Activated B cell treated with CpG ODN at 0.5 μM for 24 hours (primary cell): ENCODE measurements at regions not wholly inside any gene's neighbourhood (a gene's known extent, or its start where the extent isn't known, plus 50 kb on each side); places are given as distances from the start of the nearest gene placed in this dataset.
"Not testable (repeated sequence)": the region's sequence is repeated elsewhere in the genome, so short reads cannot be mapped to it uniquely, and the experiment has no call there.

ENCODE experiments used
- ATAC-seq: fragments of 200-7000 bp; cut with Tn5 transposase; one replicate; pipeline ENCODE4 v1.10.0; 2021; ENCODE audit warnings: low read depth, mild to moderate bottlenecking, moderate library complexity
- CTCF ChIA-PET: fragments of 350-600 bp; sonication (Branson Sonifier 250); formaldehyde crosslinking; loops from one replicate; lab custom pipeline; 2021; ENCODE audit warnings: antibody characterized with exemption; lab: Charles Lee
- POLR2A ChIA-PET: fragments of 350-600 bp; sonication (Branson Sonifier 250); formaldehyde crosslinking; loops from one replicate; lab custom pipeline; 2021; ENCODE audit warnings: antibody characterized with exemption; lab: Charles Lee
- DNase-seq: peaks from one replicate; pipeline ENCODE4 v3.0.0; 2022
- H3K27ac Mint-ChIP-seq: one replicate; pipeline ENCODE4 v1.8.0; 2020; ENCODE audit warnings: mixed read lengths
- H3K27me3 Mint-ChIP-seq: one replicate; pipeline ENCODE4 v1.8.0; 2021; ENCODE audit warnings: mixed read lengths
- H3K36me3 Mint-ChIP-seq: one replicate; pipeline ENCODE4 v1.8.0; 2021; ENCODE audit warnings: low read depth, mixed read lengths
- H3K4me1 Mint-ChIP-seq: one replicate; pipeline ENCODE4 v1.8.0; 2021; ENCODE audit warnings: mixed read lengths
- H3K4me3 Mint-ChIP-seq: one replicate; pipeline ENCODE4 v1.8.0; 2020; ENCODE audit warnings: mild to moderate bottlenecking, mixed read lengths
- H3K9me3 Mint-ChIP-seq: one replicate; pipeline ENCODE4 v1.8.0; 2020; ENCODE audit warnings: mixed read lengths
- intact Hi-C: fragments of 100-400 bp; cut with micrococcal nuclease; formaldehyde crosslinking; loops from one replicate; pipeline ENCODE4 v1.15.1; 2024
- TF ChIP-seq, protein P1 (sequence below): fragments of 200-600 bp; IDR thresholded peaks from one replicate; pipeline ENCODE4 v1.8.0; 2022; ENCODE audit warnings: antibody characterized with exemption, mild to moderate bottlenecking

DNA sequence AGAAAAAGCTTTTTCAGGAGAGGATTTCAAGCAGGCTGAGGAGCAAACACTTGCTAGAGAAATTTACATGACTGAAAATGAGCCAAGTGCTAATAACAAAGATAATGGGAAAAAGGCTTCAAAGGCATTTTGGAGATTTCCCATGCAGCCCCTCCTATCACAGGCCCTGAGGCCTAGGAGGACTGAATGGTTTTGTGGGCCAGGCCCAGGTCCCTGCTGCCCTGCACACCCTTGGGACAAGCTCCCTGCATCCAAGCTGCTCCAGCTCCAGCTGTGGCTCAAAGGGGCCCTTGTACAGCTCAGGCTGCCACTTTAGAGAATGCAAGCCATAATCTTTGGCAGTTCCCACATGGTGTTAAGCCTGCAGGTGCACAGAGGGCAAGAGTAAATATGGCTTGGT, 154.0 kb upstream of the LMNTD1 start:
- H3K36me3 Mint-ChIP-seq = no peaks in the 10 kb centered on the region
- peaks cover under 1% of the 10 kb centered on the region for H3K4me1 Mint-ChIP-seq
- CTCF ChIA-PET = no interaction called here
- ATAC-seq (no peak), DNase-seq (no peak)
- intact Hi-C loops = no loop called here
- POLR2A ChIA-PET = no interaction called here
- peaks cover 3% of the 10 kb centered on the region for H3K9me3 Mint-ChIP-seq
- H3K27ac Mint-ChIP-seq = no peak overlapping the region
- no peaks in the 10 kb centered on the region for H3K27me3 Mint-ChIP-seq
- no peak overlapping the region for H3K4me3 Mint-ChIP-seq
- TF ChIP-seq, protein P1, sequence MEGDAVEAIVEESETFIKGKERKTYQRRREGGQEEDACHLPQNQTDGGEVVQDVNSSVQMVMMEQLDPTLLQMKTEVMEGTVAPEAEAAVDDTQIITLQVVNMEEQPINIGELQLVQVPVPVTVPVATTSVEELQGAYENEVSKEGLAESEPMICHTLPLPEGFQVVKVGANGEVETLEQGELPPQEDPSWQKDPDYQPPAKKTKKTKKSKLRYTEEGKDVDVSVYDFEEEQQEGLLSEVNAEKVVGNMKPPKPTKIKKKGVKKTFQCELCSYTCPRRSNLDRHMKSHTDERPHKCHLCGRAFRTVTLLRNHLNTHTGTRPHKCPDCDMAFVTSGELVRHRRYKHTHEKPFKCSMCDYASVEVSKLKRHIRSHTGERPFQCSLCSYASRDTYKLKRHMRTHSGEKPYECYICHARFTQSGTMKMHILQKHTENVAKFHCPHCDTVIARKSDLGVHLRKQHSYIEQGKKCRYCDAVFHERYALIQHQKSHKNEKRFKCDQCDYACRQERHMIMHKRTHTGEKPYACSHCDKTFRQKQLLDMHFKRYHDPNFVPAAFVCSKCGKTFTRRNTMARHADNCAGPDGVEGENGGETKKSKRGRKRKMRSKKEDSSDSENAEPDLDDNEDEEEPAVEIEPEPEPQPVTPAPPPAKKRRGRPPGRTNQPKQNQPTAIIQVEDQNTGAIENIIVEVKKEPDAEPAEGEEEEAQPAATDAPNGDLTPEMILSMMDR = no peak

DNA sequence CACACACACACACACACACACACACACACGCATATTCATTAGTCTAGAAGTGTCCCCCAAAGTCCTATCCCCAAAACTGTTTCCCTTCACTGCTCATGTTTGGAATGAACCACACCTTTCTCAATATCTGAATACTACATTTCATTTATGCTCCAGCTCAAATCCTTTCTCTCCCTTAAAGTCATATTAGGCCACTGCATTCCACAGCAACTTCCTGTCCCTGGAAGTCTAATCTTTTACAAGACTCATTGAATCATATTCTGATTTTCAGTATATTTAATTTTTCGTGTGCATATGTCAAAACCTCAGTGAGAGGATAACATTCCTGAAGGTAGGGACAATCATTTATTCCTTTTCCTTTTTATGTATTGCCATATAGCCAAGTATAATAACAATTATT, 155.6 kb upstream of the LMNTD1 start:
- POLR2A ChIA-PET = no interaction called here

DNA sequence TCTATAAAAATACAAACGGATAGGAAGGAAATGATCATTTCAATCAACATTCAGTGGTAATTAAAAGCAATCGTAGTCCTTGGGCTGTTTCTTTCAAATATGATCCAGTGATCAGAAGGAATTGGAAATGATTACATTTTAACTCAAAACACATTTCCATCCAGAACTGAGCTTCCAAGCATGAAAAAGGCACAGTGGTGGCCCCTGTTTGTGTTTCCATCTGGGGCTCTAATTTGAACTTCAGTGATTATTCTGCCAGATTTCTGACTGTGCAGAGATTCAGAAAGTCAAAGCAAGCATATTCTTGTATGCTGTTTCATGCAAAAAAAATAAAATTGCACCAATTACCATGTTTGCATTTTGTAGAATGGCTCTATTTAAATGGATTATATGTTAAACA, 157.0 kb upstream of the LMNTD1 start:
- POLR2A ChIA-PET = no interaction called here
- no peak overlapping the region for H3K27ac Mint-ChIP-seq
- CTCF ChIA-PET = no interaction called here
- peaks cover 3% of the 10 kb centered on the region for H3K9me3 Mint-ChIP-seq
- ATAC-seq (no peak), DNase-seq (no peak)
- no peak overlapping the region for H3K4me3 Mint-ChIP-seq
- intact Hi-C loops = no loop called here
- H3K27me3 Mint-ChIP-seq = no peaks in the 10 kb centered on the region
- H3K4me1 Mint-ChIP-seq = peaks cover 12% of the 10 kb centered on the region
- TF ChIP-seq, protein P1 = no peak
- no peaks in the 10 kb centered on the region for H3K36me3 Mint-ChIP-seq

More for the DNA sequence above, 155.6 kb upstream of the LMNTD1 start:
- no peak for ATAC-seq
- Mint-ChIP-seq H3K9me3 (peaks cover 3% of the 10 kb centered on the region), H3K36me3 (no peaks in the 10 kb centered on the region), H3K4me1 (peaks cover 12% of the 10 kb centered on the region), H3K27me3 (no peaks in the 10 kb centered on the region), H3K27ac (no peak overlapping the region), H3K4me3 (no peak overlapping the region)
- TF ChIP-seq, protein P1 = no peak
- CTCF ChIA-PET = no interaction called here
- intact Hi-C loops = no loop called here
- no peak for DNase-seq

DNA sequence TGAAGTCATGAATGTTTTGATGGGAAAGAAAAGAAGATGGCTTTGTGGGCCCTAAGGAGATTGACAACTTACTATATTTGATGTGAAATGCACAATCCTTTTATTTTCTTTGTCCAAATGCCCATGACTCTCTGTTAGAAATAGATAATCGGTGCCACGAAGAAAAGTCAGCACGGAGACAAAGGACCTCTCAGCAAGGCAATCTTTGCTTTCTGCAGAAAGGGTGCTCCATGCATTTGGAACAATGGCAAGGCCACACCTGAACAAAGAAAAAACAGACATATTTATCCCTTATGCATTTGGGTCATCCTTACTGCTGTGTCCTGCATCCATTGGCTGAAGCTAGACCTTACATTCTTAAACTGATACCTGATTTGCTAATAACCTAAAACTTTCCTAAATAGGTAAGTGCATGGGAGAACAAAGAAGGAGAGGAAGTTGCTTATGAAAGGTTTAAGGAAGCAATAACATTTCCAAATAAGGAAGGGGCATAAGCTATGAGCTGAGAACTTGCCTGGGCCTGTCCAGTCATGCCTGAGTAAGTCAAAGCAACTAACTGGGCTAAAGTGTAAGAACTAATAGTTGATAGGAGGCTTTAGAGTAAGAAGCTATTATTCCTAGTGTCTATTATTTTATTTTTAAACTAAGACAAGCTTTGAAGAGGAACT, 158.0 kb upstream of the LMNTD1 start:
- POLR2A ChIA-PET, intact Hi-C loops, H3K4me3 Mint-ChIP-seq, H3K9me3 Mint-ChIP-seq, DNase-seq, CTCF ChIA-PET, H3K27me3 Mint-ChIP-seq, H3K27ac Mint-ChIP-seq, ATAC-seq, H3K36me3 Mint-ChIP-seq: not testable (repeated sequence)
- peaks cover 12% of the 10 kb centered on the region for H3K4me1 Mint-ChIP-seq

DNA sequence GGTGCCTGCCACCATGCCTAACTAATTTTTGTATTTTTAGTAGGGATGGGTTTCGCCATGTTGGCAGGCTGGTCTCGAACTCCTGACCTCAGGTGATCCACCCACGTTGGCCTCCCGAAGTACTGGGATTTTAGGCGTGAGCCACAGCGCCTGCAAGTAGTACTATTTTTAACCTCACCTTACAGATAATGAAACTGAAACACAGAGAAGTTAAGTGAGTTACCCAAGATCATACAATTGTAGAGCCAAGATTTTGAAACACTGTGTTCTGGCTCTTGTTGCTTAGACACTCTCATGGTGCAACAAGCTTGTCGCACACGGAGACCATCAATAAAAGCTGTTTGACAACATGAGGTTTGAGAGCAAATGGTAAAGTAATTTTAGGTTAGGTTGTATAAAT, 159.1 kb upstream of the LMNTD1 start:
- H3K27ac Mint-ChIP-seq = no peak overlapping the region
- H3K36me3 Mint-ChIP-seq = no peaks in the 10 kb centered on the region
- peaks cover 3% of the 10 kb centered on the region for H3K9me3 Mint-ChIP-seq
- H3K4me1 Mint-ChIP-seq = peaks cover 12% of the 10 kb centered on the region
- DNase-seq (no peak), ATAC-seq (no peak)
- H3K27me3 Mint-ChIP-seq = no peaks in the 10 kb centered on the region
- TF ChIP-seq, protein P1 = no peak
- POLR2A ChIA-PET = no interaction called here
- H3K4me3 Mint-ChIP-seq = no peak overlapping the region
- CTCF ChIA-PET = no interaction called here
- intact Hi-C loops = no loop called here

DNA sequence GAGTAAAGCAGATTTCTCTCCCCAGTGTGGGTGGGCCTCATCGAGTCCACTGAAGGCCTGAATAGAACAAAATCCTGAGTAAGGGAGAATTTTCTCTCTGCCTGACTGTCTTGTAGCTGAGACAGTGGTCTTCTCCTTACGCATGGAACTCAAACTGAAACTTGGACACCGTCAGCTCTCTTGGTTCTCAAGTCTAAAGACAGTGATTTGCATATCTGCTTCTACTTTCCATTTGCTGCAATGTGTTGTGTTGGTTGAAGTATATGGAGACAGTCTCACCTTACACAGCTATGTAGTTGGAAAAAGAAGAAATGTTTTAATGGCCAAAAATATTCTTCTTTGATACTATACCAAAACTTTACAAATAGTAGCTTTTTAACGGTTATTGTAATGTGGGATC, 160.2 kb upstream of the LMNTD1 start:
- intact Hi-C loops = no loop called here
- ChIA-PET POLR2A (no interaction called here), CTCF (no interaction called here)
- no peak overlapping the region for H3K27ac Mint-ChIP-seq
- H3K36me3 Mint-ChIP-seq = no peaks in the 10 kb centered on the region
- H3K4me1 Mint-ChIP-seq = peaks cover 12% of the 10 kb centered on the region
- peak overlapping the region; percentile 6 for H3K4me3 Mint-ChIP-seq
- DNase-seq (no peak), ATAC-seq (peak; percentile 50)
- H3K9me3 Mint-ChIP-seq = peaks cover 3% of the 10 kb centered on the region
- TF ChIP-seq, protein P1 = no peak
- H3K27me3 Mint-ChIP-seq = no peaks in the 10 kb centered on the region
